ENCODE measurements at regions not wholly inside any gene's neighbourhood (a gene's known extent, or its start where the extent isn't known, plus 50 kb on each side); places are given as distances from the start of the nearest gene placed in this dataset.

DNA sequence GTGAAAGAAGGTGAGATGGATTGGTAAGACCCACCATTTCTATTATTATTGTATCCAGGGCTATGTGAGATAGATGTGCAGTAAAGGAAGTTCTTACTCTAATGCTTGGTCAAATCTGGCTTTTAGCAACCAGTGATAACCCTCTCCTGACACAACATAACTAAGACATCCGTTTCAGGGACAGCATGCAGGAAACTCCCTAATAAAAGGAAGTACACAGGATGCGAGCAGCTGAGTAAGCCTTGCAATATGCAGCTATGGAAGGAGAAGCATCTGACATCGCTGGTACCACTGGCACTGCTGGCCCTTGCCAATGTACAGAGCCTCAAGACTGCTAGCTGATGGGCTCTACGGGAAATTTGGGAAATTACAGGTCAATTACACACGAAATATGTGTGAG is 662.3 kb downstream of the NR2F2 start:
- Histone ChIP-seq H2BK15ac (ENCODE audit: low read depth, low read length) (no peak overlapping the region), H3K27ac (ENCODE audit: insufficient read depth, low read length) (no peak overlapping the region), H3K79me1 (ENCODE audit: low read depth in 1 of 2, low read length in 2 of 2) (no peaks in the 10 kb centered on the region), H3K4me2 (ENCODE audit: low read depth, low read length) (no peak overlapping the region), H2BK20ac (ENCODE audit: low read depth, low read length) (no peak overlapping the region), H3K27me3 (ENCODE audit: control insufficient read depth, insufficient read depth, low read length) (no peaks in the 10 kb centered on the region), H3K23ac (ENCODE audit: low read depth, low read length) (no peak overlapping the region), H3K56ac (ENCODE audit: extremely low read depth, insufficient read depth, low read length) (no peak overlapping the region), H2AK5ac (ENCODE audit: low read depth, low read length) (no peak overlapping the region), H3K18ac (ENCODE audit: low read depth, low read length) (no peak overlapping the region), H4K91ac (ENCODE audit: insufficient read depth, low read depth, low read length) (no peak overlapping the region), H3K36me3 (ENCODE audit: control insufficient read depth, insufficient read depth, low read length) (no peaks in the 10 kb centered on the region), H2BK5ac (ENCODE audit: low read depth, low read length, poor library complexity, severe bottlenecking) (no peak overlapping the region), H3K14ac (replicated peaks; ENCODE audit: low read depth, low read length) (no peak overlapping the region), H3K4me1 (ENCODE audit: control insufficient read depth, insufficient read depth, low read length) (no peaks in the 10 kb centered on the region), H3K9me3 (ENCODE audit: control insufficient read depth, insufficient read depth, low read length) (peaks cover 4% of the 10 kb centered on the region), H3K9ac (ENCODE audit: low read depth, low read length) (no peak overlapping the region), H3K4ac (ENCODE audit: low read depth, low read length) (no peak overlapping the region), H2AK9ac (replicated peaks; ENCODE audit: low read depth, low read length, poor library complexity) (no peak overlapping the region), H3K4me3 (ENCODE audit: insufficient read depth, low read depth, low read length) (no peak overlapping the region), H2AFZ (replicated peaks; ENCODE audit: low read length, poor library complexity) (no peak overlapping the region), H4K20me1 (ENCODE audit: insufficient read depth, low read length) (no peaks in the 10 kb centered on the region), H3K9me1 (ENCODE audit: insufficient read depth, low read length) (no peaks in the 10 kb centered on the region), H2BK120ac (ENCODE audit: low read depth, low read length) (no peak overlapping the region), H4K8ac (ENCODE audit: low read depth in 2 of 2, low read length in 2 of 2) (no peak overlapping the region), H4K5ac (ENCODE audit: low read depth, low read length) (no peak overlapping the region)
- intact Hi-C loops (cut with micrococcal nuclease) = no loop called here
- POLR2A ChIA-PET (ENCODE audit: unreplicated experiment) = no interaction called here
- no TSS peak for BruUV-seq (replicated peaks)
- CTCF ChIA-PET = no interaction called here
- no peak for ATAC-seq (ENCODE audit: low read depth)
- DNase-seq = no peak
- dilution Hi-C loops (cut with HindIII; ENCODE audit: low sequenced_read_pairs, unreplicated experiment) = no loop called here
- no CpG with 5 or more reads among the region's 5 CpGs for WGBS, 2 experiments (ENCODE audit: extremely low coverage in 2 of 2, insufficient read length in 1 of 2)
- TF ChIP-seq RFX5 (IDR thresholded peaks at IDR 0.05; ENCODE audit: low read depth, low read length) (no peak), CEBPB (IDR thresholded peaks at IDR 0.05; ENCODE audit: low read depth, low read length) (no peak), FOS (IDR thresholded peaks at IDR 0.05; ENCODE audit: low read depth, low read length) (no peak), MAZ (IDR thresholded peaks at IDR 0.05; ENCODE audit: borderline replicate concordance, low read depth, low read length) (no peak), RAD21 (IDR thresholded peaks at IDR 0.05; ENCODE audit: low read length) (no peak)
- TF ChIP-seq, protein P1, sequence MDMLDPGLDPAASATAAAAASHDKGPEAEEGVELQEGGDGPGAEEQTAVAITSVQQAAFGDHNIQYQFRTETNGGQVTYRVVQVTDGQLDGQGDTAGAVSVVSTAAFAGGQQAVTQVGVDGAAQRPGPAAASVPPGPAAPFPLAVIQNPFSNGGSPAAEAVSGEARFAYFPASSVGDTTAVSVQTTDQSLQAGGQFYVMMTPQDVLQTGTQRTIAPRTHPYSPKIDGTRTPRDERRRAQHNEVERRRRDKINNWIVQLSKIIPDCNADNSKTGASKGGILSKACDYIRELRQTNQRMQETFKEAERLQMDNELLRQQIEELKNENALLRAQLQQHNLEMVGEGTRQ (IDR thresholded peaks at IDR 0.05; ENCODE audit: low read depth, low read length) = no peak
- in situ Hi-C loops (cut with MboI; ENCODE audit: low sequenced_read_pairs) = no loop called here

All from IMR-90 (cell line).